ENCODE measurements at regions not wholly inside any gene's neighbourhood (a gene's known extent, or its start where the extent isn't known, plus 50 kb on each side); places are given as distances from the start of the nearest gene placed in this dataset.

DNA sequence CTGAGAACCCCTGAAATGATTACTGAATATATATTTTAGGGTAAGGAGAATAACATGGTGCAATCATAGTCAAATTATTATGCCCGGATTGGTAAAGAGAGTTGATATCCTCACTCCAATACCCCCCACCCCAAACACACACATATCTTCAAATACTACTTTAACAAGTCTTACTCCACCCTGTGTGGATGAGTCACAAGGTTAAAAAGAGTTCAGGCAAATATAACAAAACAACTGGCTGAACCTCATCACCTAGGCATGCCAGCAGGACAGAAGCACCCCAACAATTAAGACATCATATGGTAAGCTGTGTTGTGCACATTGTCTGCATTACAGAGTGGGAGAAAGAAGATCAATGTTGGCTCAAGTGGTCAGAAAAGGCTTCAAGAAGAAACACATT, 857.4 kb downstream of the TDRD15 start (continued):
- TF ChIP-seq, protein P1, sequence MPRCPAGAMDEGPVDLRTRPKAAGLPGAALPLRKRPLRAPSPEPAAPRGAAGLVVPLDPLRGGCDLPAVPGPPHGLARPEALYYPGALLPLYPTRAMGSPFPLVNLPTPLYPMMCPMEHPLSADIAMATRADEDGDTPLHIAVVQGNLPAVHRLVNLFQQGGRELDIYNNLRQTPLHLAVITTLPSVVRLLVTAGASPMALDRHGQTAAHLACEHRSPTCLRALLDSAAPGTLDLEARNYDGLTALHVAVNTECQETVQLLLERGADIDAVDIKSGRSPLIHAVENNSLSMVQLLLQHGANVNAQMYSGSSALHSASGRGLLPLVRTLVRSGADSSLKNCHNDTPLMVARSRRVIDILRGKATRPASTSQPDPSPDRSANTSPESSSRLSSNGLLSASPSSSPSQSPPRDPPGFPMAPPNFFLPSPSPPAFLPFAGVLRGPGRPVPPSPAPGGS (IDR thresholded peaks at IDR 0.05), result no peak
- TF ChIP-seq KDM1A (IDR thresholded peaks at IDR 0.05; ENCODE audit: low read depth) (no peak), MYC (IDR thresholded peaks at IDR 0.05; ENCODE audit: borderline replicate concordance, low read length) (no peak)
- TF ChIP-seq, protein P2, sequence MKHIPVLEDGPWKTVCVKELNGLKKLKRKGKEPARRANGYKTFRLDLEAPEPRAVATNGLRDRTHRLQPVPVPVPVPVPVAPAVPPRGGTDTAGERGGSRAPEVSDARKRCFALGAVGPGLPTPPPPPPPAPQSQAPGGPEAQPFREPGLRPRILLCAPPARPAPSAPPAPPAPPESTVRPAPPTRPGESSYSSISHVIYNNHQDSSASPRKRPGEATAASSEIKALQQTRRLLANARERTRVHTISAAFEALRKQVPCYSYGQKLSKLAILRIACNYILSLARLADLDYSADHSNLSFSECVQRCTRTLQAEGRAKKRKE (CRISPR knock-in tag; IDR thresholded peaks at IDR 0.05; ENCODE audit: low read depth), result no peak

DNA sequence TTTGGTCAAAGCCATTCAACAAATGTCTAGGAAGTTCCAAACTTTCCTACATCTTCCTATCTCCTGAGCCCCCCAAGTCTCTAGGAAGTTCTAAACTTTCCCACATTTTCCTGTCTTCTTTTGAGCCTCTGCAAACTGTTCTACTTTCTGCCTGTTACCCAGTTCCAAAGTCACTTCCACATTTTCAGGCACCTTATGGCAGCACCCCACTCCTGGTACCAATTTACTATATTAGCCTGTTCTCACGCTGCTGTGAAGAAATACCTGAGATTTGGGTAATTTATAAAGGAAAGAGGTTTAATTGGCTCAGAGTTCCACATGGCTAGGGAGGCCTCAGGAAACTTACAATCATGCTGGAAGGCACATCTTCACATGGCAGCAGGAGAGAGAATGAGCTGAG, 869.2 kb downstream of the TDRD15 start:
- Histone ChIP-seq H3K9me3 (peaks cover 11% of the 10 kb centered on the region; the same call in 1 of the 3 replicates), H3K4me2 (no peak overlapping the region), H3K4me1 (no peaks in the 10 kb centered on the region), H3K4me3 (no peak overlapping the region), H3K27ac (no peak overlapping the region)
- ChIA-PET POLR2A (no interaction called here), CTCF (no interaction called here)
- DNase-seq (ENCODE audit: low read depth in 1 of 2, low spot score in 1 of 2) (no peak), FAIRE-seq (no peak), ATAC-seq (no peak)
- TF ChIP-seq, protein P3, sequence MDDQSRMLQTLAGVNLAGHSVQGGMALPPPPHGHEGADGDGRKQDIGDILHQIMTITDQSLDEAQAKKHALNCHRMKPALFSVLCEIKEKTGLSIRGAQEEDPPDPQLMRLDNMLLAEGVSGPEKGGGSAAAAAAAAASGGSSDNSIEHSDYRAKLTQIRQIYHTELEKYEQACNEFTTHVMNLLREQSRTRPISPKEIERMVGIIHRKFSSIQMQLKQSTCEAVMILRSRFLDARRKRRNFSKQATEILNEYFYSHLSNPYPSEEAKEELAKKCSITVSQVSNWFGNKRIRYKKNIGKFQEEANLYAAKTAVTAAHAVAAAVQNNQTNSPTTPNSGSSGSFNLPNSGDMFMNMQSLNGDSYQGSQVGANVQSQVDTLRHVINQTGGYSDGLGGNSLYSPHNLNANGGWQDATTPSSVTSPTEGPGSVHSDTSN (IDR thresholded peaks at IDR 0.05), result no peak
- TF ChIP-seq, protein P1 (IDR thresholded peaks at IDR 0.05), result no peak
- TF ChIP-seq, protein P4, sequence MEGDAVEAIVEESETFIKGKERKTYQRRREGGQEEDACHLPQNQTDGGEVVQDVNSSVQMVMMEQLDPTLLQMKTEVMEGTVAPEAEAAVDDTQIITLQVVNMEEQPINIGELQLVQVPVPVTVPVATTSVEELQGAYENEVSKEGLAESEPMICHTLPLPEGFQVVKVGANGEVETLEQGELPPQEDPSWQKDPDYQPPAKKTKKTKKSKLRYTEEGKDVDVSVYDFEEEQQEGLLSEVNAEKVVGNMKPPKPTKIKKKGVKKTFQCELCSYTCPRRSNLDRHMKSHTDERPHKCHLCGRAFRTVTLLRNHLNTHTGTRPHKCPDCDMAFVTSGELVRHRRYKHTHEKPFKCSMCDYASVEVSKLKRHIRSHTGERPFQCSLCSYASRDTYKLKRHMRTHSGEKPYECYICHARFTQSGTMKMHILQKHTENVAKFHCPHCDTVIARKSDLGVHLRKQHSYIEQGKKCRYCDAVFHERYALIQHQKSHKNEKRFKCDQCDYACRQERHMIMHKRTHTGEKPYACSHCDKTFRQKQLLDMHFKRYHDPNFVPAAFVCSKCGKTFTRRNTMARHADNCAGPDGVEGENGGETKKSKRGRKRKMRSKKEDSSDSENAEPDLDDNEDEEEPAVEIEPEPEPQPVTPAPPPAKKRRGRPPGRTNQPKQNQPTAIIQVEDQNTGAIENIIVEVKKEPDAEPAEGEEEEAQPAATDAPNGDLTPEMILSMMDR (IDR thresholded peaks at IDR 0.05), result no peak
- TF ChIP-seq MAFK (IDR thresholded peaks at IDR 0.05; ENCODE audit: partially characterized antibody) (no peak), KDM5A (IDR thresholded peaks at IDR 0.05) (no peak), TP53 (CRISPR knock-in tag; IDR thresholded peaks at IDR 0.05) (no peak), EP300 (IDR thresholded peaks at IDR 0.05) (no peak), RARB (CRISPR knock-in tag; IDR thresholded peaks at IDR 0.05) (no peak), MYC (IDR thresholded peaks at IDR 0.05; ENCODE audit: borderline replicate concordance, low read length) (no peak), ESRRA (IDR thresholded peaks at IDR 0.05; ENCODE audit: borderline replicate concordance, low read length) (no peak), EHMT2 (IDR thresholded peaks at IDR 0.05; ENCODE audit: low read depth) (no peak), POLR2AphosphoS2 (conservative IDR thresholded peaks at IDR 0.05; ENCODE audit: low read length) (no peak), BHLHE40 (IDR thresholded peaks at IDR 0.05; ENCODE audit: low read depth, low read length) (no peak), CBX8 (IDR thresholded peaks at IDR 0.05) (no peak), GATA3 (IDR thresholded peaks at IDR 0.05; ENCODE audit: borderline replicate concordance) (no peak), CHD4 (IDR thresholded peaks at IDR 0.05; ENCODE audit: borderline replicate concordance) (no peak), MAZ (IDR thresholded peaks at IDR 0.05; ENCODE audit: borderline replicate concordance, low read depth, low read length) (no peak), RNF2 (IDR thresholded peaks at IDR 0.05; ENCODE audit: borderline replicate concordance, low read depth) (no peak)
- TF ChIP-seq, protein P5, sequence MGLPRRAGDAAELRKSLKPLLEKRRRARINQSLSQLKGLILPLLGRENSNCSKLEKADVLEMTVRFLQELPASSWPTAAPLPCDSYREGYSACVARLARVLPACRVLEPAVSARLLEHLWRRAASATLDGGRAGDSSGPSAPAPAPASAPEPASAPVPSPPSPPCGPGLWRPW (IDR thresholded peaks at IDR 0.05), result no peak
- TF ChIP-seq, protein P6, sequence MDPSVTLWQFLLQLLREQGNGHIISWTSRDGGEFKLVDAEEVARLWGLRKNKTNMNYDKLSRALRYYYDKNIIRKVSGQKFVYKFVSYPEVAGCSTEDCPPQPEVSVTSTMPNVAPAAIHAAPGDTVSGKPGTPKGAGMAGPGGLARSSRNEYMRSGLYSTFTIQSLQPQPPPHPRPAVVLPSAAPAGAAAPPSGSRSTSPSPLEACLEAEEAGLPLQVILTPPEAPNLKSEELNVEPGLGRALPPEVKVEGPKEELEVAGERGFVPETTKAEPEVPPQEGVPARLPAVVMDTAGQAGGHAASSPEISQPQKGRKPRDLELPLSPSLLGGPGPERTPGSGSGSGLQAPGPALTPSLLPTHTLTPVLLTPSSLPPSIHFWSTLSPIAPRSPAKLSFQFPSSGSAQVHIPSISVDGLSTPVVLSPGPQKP (IDR thresholded peaks at IDR 0.05; ENCODE audit: low read depth, low read length), result no peak
- WGBS (ENCODE audit: missing lambda C conversion rate), result 0% methylated on average over 1 of the region's 1 CpG
